ENCODE measurements at regions not wholly inside any gene's neighbourhood (a gene's known extent, or its start where the extent isn't known, plus 50 kb on each side); places are given as distances from the start of the nearest gene placed in this dataset.
A peak's percentile ranks its signal among the peaks of the same experiment; 100 is the strongest.
"Not testable (repeated sequence)": the region's sequence is repeated elsewhere in the genome, so short reads cannot be mapped to it uniquely, and the experiment has no call there.

GRCh38 chr16:76970745-76971099, 220.3 kb upstream of the MON1B start:
- no peak for DNase-seq (ENCODE audit: low read depth in 2 of 2)

- DNase-seq (ENCODE audit: low read depth in 2 of 2), result no peak
Observed at GRCh38 chr16:76976101-76976500, 214.9 kb upstream of the MON1B start.

DNA sequence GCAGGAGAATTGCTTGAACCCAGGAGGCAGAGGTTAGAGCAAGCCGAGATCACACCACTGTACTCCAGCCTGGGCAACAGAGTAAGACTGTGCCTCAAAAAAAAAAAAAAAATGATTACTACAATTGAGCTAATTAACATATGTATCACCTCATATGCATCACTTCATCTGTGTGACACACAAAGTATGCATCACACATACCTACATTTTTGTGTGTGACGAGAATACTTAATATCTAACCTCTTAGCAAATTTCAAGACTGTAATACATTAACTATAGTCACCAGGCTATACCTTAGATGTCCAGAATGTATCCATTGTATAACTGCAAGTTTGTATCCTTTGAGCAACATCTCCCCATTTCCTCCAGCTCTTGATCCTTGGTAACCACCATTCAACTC, 214.2 kb upstream of the MON1B start:
- no peak for DNase-seq (ENCODE audit: low read depth in 2 of 2)

DNA sequence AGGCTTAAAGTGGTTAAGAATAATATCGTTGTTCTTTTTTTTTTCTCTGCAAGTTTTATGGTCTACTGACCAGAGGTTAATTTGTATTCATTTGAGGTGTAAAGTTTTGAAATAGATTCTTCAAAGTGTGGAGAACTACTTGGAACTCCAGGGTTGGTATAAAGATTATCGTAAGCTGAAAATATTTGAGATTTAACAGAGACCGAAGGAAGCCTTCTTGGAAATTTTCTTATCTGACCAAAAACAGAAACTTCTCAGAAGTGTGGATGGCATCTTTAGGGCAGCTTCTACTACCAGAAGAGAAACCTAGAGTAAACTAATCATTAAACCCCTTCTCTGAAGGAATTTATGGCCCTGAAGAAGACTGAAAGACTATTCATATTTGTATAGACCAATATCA, 206.8 kb upstream of the MON1B start:
- DNase-seq (ENCODE audit: low read depth in 2 of 2), result no peak

DNA sequence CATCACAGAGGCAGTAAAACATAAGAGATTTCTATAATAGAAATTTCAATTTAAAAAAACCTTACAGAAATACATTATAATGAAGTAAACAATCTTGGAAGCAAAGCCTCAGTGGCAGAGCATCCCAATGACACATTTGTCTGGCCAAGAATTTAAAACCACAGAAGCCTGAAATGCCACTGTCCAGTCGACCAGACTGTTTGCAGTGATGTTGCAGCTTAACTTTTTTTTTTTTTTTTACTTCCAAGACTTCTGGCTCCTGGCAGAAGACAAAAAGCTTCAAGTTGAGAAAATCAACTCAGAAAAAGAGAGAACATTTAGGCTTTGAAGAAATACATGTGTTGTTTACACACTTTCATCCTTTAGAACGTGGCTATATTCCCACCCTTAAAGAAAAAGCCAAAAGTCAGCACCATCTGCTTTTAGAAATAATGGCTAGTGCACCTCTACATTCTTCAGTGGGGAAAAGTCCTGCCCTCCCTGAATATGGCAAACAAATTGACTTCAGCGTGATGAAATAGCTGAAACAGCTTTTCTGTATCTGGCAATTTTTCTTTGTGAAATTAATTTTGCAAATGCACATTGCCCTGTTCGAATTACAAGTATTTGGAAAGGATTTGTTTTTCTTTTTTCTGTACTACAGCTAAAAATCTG, 205.5 kb upstream of the MON1B start:
- no peak for DNase-seq (ENCODE audit: low read depth in 2 of 2)

GRCh38 chr16:76988526-76988925, 202.5 kb upstream of the MON1B start:
- DNase-seq (ENCODE audit: low read depth in 2 of 2), result no peak

GRCh38 chr16:77002644-77003043, 188.3 kb upstream of the MON1B start:
- no peak for DNase-seq (ENCODE audit: low read depth in 2 of 2)

- no peak for DNase-seq (ENCODE audit: low read depth in 2 of 2)
Observed at GRCh38 chr16:77009453-77009852, 181.5 kb upstream of the MON1B start.

DNA sequence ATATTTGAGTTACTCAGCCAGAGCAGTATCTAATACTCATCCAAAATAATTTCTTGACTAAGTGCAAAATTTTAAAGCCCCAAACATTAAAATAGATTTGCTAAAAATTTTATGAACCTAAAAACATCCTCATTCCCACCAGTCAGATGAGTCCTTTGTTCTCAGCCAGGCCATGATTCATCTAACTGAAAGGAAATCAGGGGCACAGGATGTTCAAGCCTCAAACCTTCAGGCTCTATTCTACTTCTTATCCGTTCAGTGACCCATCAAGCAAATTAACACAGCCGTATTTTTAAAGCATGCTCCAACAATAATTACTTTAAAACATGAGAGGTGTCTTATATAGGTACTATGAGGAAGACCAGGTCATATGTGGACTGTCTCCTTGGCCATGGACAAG, 176.5 kb upstream of the MON1B start:
- no peak for DNase-seq (ENCODE audit: low read depth in 2 of 2)

DNA sequence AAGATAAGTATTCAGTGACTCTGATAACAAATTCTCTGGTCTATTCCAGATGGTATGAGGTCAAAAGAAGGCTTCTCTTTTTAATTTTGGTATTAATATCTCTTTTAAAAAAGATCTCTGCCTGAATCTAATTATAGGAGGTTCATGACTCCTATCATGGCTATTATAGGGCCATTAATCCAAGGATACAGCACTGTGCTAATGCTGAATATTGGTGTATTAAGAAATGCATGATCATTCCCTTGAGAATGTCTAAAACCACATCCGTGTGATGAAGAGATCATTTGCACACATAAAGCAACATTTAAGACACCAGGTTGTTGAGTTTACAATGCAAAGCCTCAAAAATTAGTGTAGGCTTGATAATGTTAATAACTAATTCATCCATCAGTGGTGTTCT, 160.4 kb upstream of the MON1B start:
- DNase-seq (ENCODE audit: low read depth in 2 of 2), result no peak

DNA sequence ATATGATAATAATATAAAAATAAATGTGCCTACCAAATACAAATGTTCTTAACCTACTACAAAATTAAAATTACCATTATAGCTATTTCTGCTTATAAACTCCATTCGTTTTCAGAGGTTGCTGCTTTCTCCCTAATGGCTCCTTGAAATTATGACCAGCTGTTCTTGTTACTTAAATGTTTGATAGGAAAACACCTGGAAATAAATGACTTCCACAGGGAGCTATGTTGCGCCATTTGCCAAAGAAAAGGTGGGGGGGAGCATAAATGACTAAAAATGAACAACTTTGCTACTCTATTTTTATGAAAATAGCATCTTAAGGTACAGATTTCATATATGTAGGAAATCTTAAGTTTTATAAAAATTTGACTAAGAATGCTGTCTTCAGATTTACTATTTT, 157.5 kb upstream of the MON1B start:
- no peak for DNase-seq (ENCODE audit: low read depth in 2 of 2)

- DNase-seq (ENCODE audit: low read depth in 2 of 2), result no peak
Observed at GRCh38 chr16:77035361-77035760, 155.6 kb upstream of the MON1B start.

DNA sequence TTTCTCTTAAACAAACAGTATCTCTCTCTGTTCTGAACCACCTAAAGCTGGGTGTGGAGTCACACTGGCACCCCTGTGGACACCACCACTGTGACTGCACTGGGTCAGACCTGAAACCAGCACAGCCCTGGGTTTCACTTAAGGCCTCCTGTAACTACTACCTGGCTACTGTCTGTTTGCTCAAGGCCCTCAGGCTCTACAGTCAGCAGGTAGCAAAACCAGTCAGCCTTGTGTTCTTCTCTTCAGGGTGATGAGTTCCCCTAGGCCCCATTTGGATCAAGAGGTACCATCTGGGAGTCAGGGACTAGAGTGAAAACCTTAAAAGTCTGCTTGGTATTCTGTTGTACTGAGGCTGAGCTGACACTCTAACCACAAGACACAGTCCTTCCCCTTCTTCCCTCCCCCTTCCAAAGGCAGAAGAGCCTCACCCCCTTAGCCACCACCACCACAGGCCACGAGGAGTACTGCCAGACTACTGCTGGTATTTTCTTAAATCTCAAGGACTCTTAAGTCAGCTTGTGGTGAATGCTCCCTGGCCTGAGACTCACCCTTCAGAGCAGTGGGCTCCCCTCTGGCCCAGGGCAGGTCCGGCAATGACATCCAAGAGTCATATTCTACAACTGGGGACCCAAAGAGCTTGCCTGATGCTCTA, 153.2 kb upstream of the MON1B start:
- no peak for DNase-seq (ENCODE audit: low read depth in 2 of 2)

- no peak for DNase-seq (ENCODE audit: low read depth in 2 of 2)
Observed at GRCh38 chr16:77041468-77041867, 149.5 kb upstream of the MON1B start.

- no peak for DNase-seq (ENCODE audit: low read depth in 2 of 2)
Observed at GRCh38 chr16:77043076-77043475, 147.9 kb upstream of the MON1B start.

- no peak for DNase-seq (ENCODE audit: low read depth in 2 of 2)
Observed at GRCh38 chr16:77046206-77046605, 144.8 kb upstream of the MON1B start.

GRCh38 chr16:77048085-77048484, 142.9 kb upstream of the MON1B start:
- no peak for DNase-seq (ENCODE audit: low read depth in 2 of 2)

- no peak for DNase-seq (ENCODE audit: low read depth in 2 of 2)
Observed at GRCh38 chr16:77049577-77049976, 141.4 kb upstream of the MON1B start.

DNA sequence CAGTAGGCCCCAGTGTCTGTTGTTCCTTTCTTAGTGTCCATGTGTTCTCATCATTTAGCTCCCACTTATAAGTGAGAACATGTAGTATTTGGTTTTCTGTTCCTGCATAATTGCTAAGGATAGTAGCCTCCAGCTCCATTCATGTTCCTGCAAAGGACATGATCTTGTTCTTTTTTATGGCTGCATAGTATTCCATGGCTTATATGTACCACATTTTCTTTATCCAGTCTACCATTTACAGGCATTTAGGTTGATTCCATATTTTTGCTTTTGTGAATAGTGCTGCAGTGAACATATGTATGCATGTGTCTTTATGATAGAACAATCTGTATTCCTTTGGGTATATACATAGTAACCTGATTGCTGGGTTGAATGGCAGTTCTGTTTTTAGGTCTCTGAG, 134.4 kb upstream of the MON1B start:
- DNase-seq (ENCODE audit: low read depth in 2 of 2), result not testable (repeated sequence)

DNA sequence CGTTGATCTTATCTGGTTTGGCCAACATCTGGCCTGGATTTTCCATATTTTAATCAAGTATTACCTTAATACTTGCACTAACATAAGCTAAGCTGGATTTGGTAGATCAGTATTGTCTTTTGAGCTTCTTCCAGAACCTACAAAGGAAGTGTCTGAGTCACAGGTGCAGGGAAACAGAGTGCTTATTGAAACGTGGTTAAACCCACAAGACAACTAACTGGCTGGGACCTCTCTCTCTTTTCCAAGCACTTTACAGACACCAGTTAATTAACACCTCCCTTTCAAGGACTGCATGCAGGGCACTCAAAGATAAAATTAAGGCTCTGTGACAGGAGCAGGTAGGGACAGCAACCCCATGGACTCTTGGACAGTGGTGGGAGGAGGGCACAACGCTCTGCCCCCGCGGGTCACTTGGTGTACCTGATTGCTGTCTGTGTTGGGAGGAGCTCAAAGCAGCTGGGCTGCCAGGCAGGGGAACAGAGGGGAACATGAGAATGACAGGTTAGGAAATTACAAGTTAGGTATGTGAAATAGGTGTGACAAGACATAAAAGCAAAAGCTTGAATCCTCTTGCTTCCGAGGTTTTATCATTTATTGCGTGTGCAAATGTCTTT, 133.7 kb upstream of the MON1B start:
- no peak for DNase-seq (ENCODE audit: low read depth in 2 of 2)

- peak in 1 of 2 donors; percentile 45 for DNase-seq (ENCODE audit: low read depth in 2 of 2)
Observed at GRCh38 chr16:77059446-77059845, 131.5 kb upstream of the MON1B start.

- no peak for DNase-seq (ENCODE audit: low read depth in 2 of 2)
Observed at GRCh38 chr16:77060614-77061013, 130.4 kb upstream of the MON1B start.
